ENCODE measurements at regions not wholly inside any gene's neighbourhood (a gene's known extent, or its start where the extent isn't known, plus 50 kb on each side); places are given as distances from the start of the nearest gene placed in this dataset.

GRCh38 chr15:23851921-23852320 is 164.8 kb upstream of the NDN start:
- TF ChIP-seq POLR2A (IDR thresholded peaks at IDR 0.05; ENCODE audit: low read length) (no peak), GATA1 (IDR thresholded peaks at IDR 0.05; ENCODE audit: low read depth, low read length) (no peak)
